ENCODE measurements at regions not wholly inside any gene's neighbourhood (a gene's known extent, or its start where the extent isn't known, plus 50 kb on each side); places are given as distances from the start of the nearest gene placed in this dataset.
"Not testable (repeated sequence)": the region's sequence is repeated elsewhere in the genome, so short reads cannot be mapped to it uniquely, and the experiment has no call there.

- Histone ChIP-seq H3K27ac (ENCODE audit: low read depth, low read length) (no peak overlapping the region), H3K36me3 (ENCODE audit: insufficient read depth, low read length) (no peaks in the 10 kb centered on the region), H3K4me1 (ENCODE audit: insufficient read depth, low read length) (no peaks in the 10 kb centered on the region), H3K4me3 (ENCODE audit: low read length) (no peak overlapping the region), H3K27me3 (ENCODE audit: insufficient read depth, low read length, poor library complexity, severe bottlenecking) (no peaks in the 10 kb centered on the region), H3K9me3 (ENCODE audit: low read length) (no peaks in the 10 kb centered on the region)
- H3K27ac Mint-ChIP-seq: no peak overlapping the region
- no peak for DNase-seq
- H3K4me3 Mint-ChIP-seq: no peak overlapping the region
- no peaks in the 10 kb centered on the region for H3K4me1 Mint-ChIP-seq
- H3K27me3 Mint-ChIP-seq: no peaks in the 10 kb centered on the region
- ChIA-PET POLR2A (no interaction called here), CTCF (no interaction called here)
- peaks cover 2 to 27% (median 4%) of the 10 kb centered on the region in 5 donors for H3K9me3 Mint-ChIP-seq
- H3K36me3 Mint-ChIP-seq: no peaks in the 10 kb centered on the region
Measured at GRCh38 chr11:22084056-22084455, 108.8 kb upstream of the ANO5 start.

GRCh38 chr11:22084564-22084963 lies 108.3 kb upstream of the ANO5 start:
- ChIA-PET POLR2A (no interaction called here), CTCF (no interaction called here)
- Histone ChIP-seq H3K36me3 (ENCODE audit: insufficient read depth, low read length) (no peaks in the 10 kb centered on the region), H3K4me1 (ENCODE audit: insufficient read depth, low read length) (no peaks in the 10 kb centered on the region), H3K27ac (ENCODE audit: low read depth, low read length) (no peak overlapping the region), H3K9me3 (ENCODE audit: low read length) (no peaks in the 10 kb centered on the region), H3K4me3 (ENCODE audit: low read length) (no peak overlapping the region), H3K27me3 (ENCODE audit: insufficient read depth, low read length, poor library complexity, severe bottlenecking) (no peaks in the 10 kb centered on the region)
- Mint-ChIP-seq H3K4me1 (no peaks in the 10 kb centered on the region), H3K27ac (no peak overlapping the region), H3K27me3 (no peaks in the 10 kb centered on the region), H3K36me3 (no peaks in the 10 kb centered on the region), H3K9me3 (peaks cover 2 to 27% (median 4%) of the 10 kb centered on the region in 5 donors), H3K4me3 (no peak overlapping the region)
- DNase-seq: no peak

GRCh38 chr11:22089609-22090008 lies 103.3 kb upstream of the ANO5 start:
- no peak overlapping the region for H3K4me3 ChIP-seq (ENCODE audit: low read length)
- Mint-ChIP-seq H3K27me3 (no peaks in the 10 kb centered on the region), H3K4me3 (no peak overlapping the region), H3K4me1 (no peaks in the 10 kb centered on the region), H3K36me3 (no peaks in the 10 kb centered on the region), H3K27ac (no peak overlapping the region), H3K9me3 (peaks cover 2 to 12% (median 4%) of the 10 kb centered on the region in 5 donors)
- no peak overlapping the region for H3K27ac ChIP-seq (ENCODE audit: low read depth, low read length)
- H3K36me3 ChIP-seq (ENCODE audit: insufficient read depth, low read length): no peaks in the 10 kb centered on the region
- no peak for DNase-seq
- CTCF ChIA-PET: no interaction called here
- no peaks in the 10 kb centered on the region for H3K27me3 ChIP-seq (ENCODE audit: insufficient read depth, low read length, poor library complexity, severe bottlenecking)
- POLR2A ChIA-PET: no interaction called here
- no peaks in the 10 kb centered on the region for H3K4me1 ChIP-seq (ENCODE audit: insufficient read depth, low read length)
- no peaks in the 10 kb centered on the region for H3K9me3 ChIP-seq (ENCODE audit: low read length)

- no peak for DNase-seq
- Histone ChIP-seq H3K9me3 (ENCODE audit: low read length) (no peaks in the 10 kb centered on the region), H3K27ac (ENCODE audit: low read depth, low read length) (no peak overlapping the region), H3K4me3 (ENCODE audit: low read length) (no peak overlapping the region), H3K4me1 (ENCODE audit: insufficient read depth, low read length) (no peaks in the 10 kb centered on the region), H3K36me3 (ENCODE audit: insufficient read depth, low read length) (no peaks in the 10 kb centered on the region), H3K27me3 (ENCODE audit: insufficient read depth, low read length, poor library complexity, severe bottlenecking) (no peaks in the 10 kb centered on the region)
- ChIA-PET POLR2A (no interaction called here), CTCF (no interaction called here)
- H3K27me3 Mint-ChIP-seq: no peaks in the 10 kb centered on the region
- no peaks in the 10 kb centered on the region for H3K4me1 Mint-ChIP-seq
- H3K36me3 Mint-ChIP-seq: no peaks in the 10 kb centered on the region
- no peak overlapping the region for H3K27ac Mint-ChIP-seq
- no peak overlapping the region for H3K4me3 Mint-ChIP-seq
- peaks cover 3 to 22% (median 8%) of the 10 kb centered on the region in 5 donors for H3K9me3 Mint-ChIP-seq
Measured at GRCh38 chr11:22106566-22106965, 86.3 kb upstream of the ANO5 start.

- ChIA-PET POLR2A (no interaction called here), CTCF (no interaction called here)
- H3K27ac ChIP-seq (ENCODE audit: low read depth, low read length): no peak overlapping the region
- Mint-ChIP-seq H3K4me1 (no peaks in the 10 kb centered on the region), H3K27me3 (no peaks in the 10 kb centered on the region), H3K9me3 (peaks cover 1 to 16% (median 2%) of the 10 kb centered on the region in 5 donors), H3K27ac (no peak overlapping the region), H3K36me3 (no peaks in the 10 kb centered on the region), H3K4me3 (no peak overlapping the region)
- no peaks in the 10 kb centered on the region for H3K27me3 ChIP-seq (ENCODE audit: insufficient read depth, low read length, poor library complexity, severe bottlenecking)
- no peaks in the 10 kb centered on the region for H3K4me1 ChIP-seq (ENCODE audit: insufficient read depth, low read length)
- H3K36me3 ChIP-seq (ENCODE audit: insufficient read depth, low read length): no peaks in the 10 kb centered on the region
- no peak overlapping the region for H3K4me3 ChIP-seq (ENCODE audit: low read length)
- DNase-seq: no peak
- H3K9me3 ChIP-seq (ENCODE audit: low read length): no peaks in the 10 kb centered on the region
Measured at GRCh38 chr11:22115470-22116029, 77.3 kb upstream of the ANO5 start.

- POLR2A ChIA-PET; H3K27me3 ChIP-seq (ENCODE audit: insufficient read depth, low read length, poor library complexity, severe bottlenecking); H3K27ac Mint-ChIP-seq; H3K4me3 ChIP-seq (ENCODE audit: low read length); DNase-seq; H3K4me1 Mint-ChIP-seq; H3K36me3 ChIP-seq (ENCODE audit: insufficient read depth, low read length); CTCF ChIA-PET; H3K4me1 ChIP-seq (ENCODE audit: insufficient read depth, low read length); H3K27ac ChIP-seq (ENCODE audit: low read depth, low read length); H3K27me3 Mint-ChIP-seq; H3K9me3 ChIP-seq (ENCODE audit: low read length); H3K36me3 Mint-ChIP-seq; H3K4me3 Mint-ChIP-seq: not testable (repeated sequence)
- peaks cover 24 to 35% (median 26%) of the 10 kb centered on the region in 5 donors for H3K9me3 Mint-ChIP-seq
Measured at GRCh38 chr11:22127981-22128380, 64.9 kb upstream of the ANO5 start.

- Histone ChIP-seq H3K4me3 (ENCODE audit: low read length) (no peak overlapping the region), H3K27me3 (ENCODE audit: insufficient read depth, low read length, poor library complexity, severe bottlenecking) (no peaks in the 10 kb centered on the region), H3K27ac (ENCODE audit: low read depth, low read length) (no peak overlapping the region), H3K4me1 (ENCODE audit: insufficient read depth, low read length) (no peaks in the 10 kb centered on the region), H3K36me3 (ENCODE audit: insufficient read depth, low read length) (no peaks in the 10 kb centered on the region), H3K9me3 (ENCODE audit: low read length) (no peaks in the 10 kb centered on the region)
- Mint-ChIP-seq H3K4me1 (no peaks in the 10 kb centered on the region), H3K9me3 (peaks cover 21 to 33% (median 29%) of the 10 kb centered on the region in 5 donors), H3K4me3 (no peak overlapping the region), H3K36me3 (no peaks in the 10 kb centered on the region), H3K27ac (no peak overlapping the region), H3K27me3 (no peaks in the 10 kb centered on the region)
- DNase-seq: no peak
- CTCF ChIA-PET: interaction anchor here (1.7 kb wide), 1 partner anchor 11 kb away, joined by 3 read pairs; no protein-coding TSS in a partner anchor
- POLR2A ChIA-PET: no interaction called here
Measured at GRCh38 chr11:22130462-22131053, 62.3 kb upstream of the ANO5 start.

GRCh38 chr11:22133776-22134175 lies 59.1 kb upstream of the ANO5 start:
- no peaks in the 10 kb centered on the region for H3K36me3 Mint-ChIP-seq
- ChIA-PET POLR2A (no interaction called here), CTCF (no interaction called here)
- no peaks in the 10 kb centered on the region for H3K4me1 ChIP-seq (ENCODE audit: insufficient read depth, low read length)
- H3K4me1 Mint-ChIP-seq: no peaks in the 10 kb centered on the region
- no peak overlapping the region for H3K4me3 Mint-ChIP-seq
- H3K27ac ChIP-seq (ENCODE audit: low read depth, low read length): no peak overlapping the region
- no peaks in the 10 kb centered on the region for H3K27me3 ChIP-seq (ENCODE audit: insufficient read depth, low read length, poor library complexity, severe bottlenecking)
- H3K9me3 Mint-ChIP-seq: peaks cover 11 to 34% (median 14%) of the 10 kb centered on the region in 5 donors
- no peak for DNase-seq
- no peak overlapping the region for H3K27ac Mint-ChIP-seq
- H3K27me3 Mint-ChIP-seq: peaks cover 0 to 2% of the 10 kb centered on the region in 2 donors
- no peak overlapping the region for H3K4me3 ChIP-seq (ENCODE audit: low read length)
- no peaks in the 10 kb centered on the region for H3K36me3 ChIP-seq (ENCODE audit: insufficient read depth, low read length)
- H3K9me3 ChIP-seq (ENCODE audit: low read length): no peaks in the 10 kb centered on the region

Data from CD8-positive, alpha-beta memory T cell (primary cell).